Right cardiac atrium (tissue), 5 donors: ENCODE measurements at regions not wholly inside any gene's neighbourhood (a gene's known extent, or its start where the extent isn't known, plus 50 kb on each side); places are given as distances from the start of the nearest gene placed in this dataset.
"Not testable (repeated sequence)": the region's sequence is repeated elsewhere in the genome, so short reads cannot be mapped to it uniquely, and the experiment has no call there.

Experiments used
- ATAC-seq, 2 donors: fragments of 200-7000 bp; cut with Tn5 transposase; one replicate each; pipeline versions ENCODE4 v1.8.0 to v1.9.1; 2020; ENCODE audit warnings: moderate library complexity in 2 of 2, mild to moderate bottlenecking in 1 of 2
- DNase-seq, 3 donors: peaks; one replicate each; pipeline ENCODE4 v3.0.0-alpha.2; 2020
- H3K27ac ChIP-seq: one replicate; pipeline ENCODE4 v1.5.1; 2013; ENCODE audit warnings: mild to moderate bottlenecking, low read length, control low read depth, moderate library complexity
- H3K27me3 ChIP-seq: one replicate; pipeline ENCODE4 v1.6.1; 2013; ENCODE audit not compliant: control insufficient read depth, insufficient read depth
- H3K4me1 ChIP-seq: one replicate; pipeline ENCODE4 v1.6.1; 2013; ENCODE audit warnings: low read length; ENCODE audit not compliant: control insufficient read depth, insufficient read depth
- H3K4me3 ChIP-seq: one replicate; pipeline ENCODE4 v1.5.1; 2013; ENCODE audit warnings: low read length, control low read depth
- H3K9me3 ChIP-seq: one replicate; pipeline ENCODE4 v1.6.1; 2013; ENCODE audit warnings: low read length; ENCODE audit not compliant: control insufficient read depth
- WGBS: extraction: QIAGEN DNeasy Blood & Tissue Kit; methylation state at CpG from one replicate; pipeline ENCODE4 v1.1.7; 2013; 5-methylcytosine and 5-hydroxymethylcytosine counted together
- intact Hi-C, 4 donors: fragments of 100-400 bp; cut with DNase I; formaldehyde crosslinking; loops; one replicate each; pipeline versions ENCODE4 v1.11.0 to v1.14.0; 2022 to 2023
- donor health status: healthy with polysubstance abuse.
- donor health status: DM: no; HTN: yes; CAD: no.
- donor health status: DM: no; HTN: no; CAD: no.
- donor health status: DM: no; HTN: yes; CAD: no; lungs with severe emphysema.
- donor health status: DM: yes; HTN: yes; CAD: no.

- ATAC-seq, result no peak
- Histone ChIP-seq H3K4me3 (no peak overlapping the region), H3K9me3 (no peaks in the 10 kb centered on the region), H3K4me1 (no peaks in the 10 kb centered on the region), H3K27me3 (no peaks in the 10 kb centered on the region), H3K27ac (no peak overlapping the region)
- intact Hi-C loops, result loop anchor here in 1 of 4 donors (10.0 kb wide), 1 partner anchor 226 kb away; no protein-coding TSS in a partner anchor
- DNase-seq, result no peak
- WGBS, result 51% methylated on average over 1 of the region's 1 CpG
Measured at GRCh38 chrX:109918753-109919152, 84.2 kb upstream of the TMEM164 start.

- no peak overlapping the region for H3K4me3 ChIP-seq
- no peaks in the 10 kb centered on the region for H3K4me1 ChIP-seq
- DNase-seq (no peak), ATAC-seq (no peak)
- no peak overlapping the region for H3K27ac ChIP-seq
- WGBS, result 79% methylated on average over 4 of the region's 4 CpGs
- H3K27me3 ChIP-seq, result no peaks in the 10 kb centered on the region
- no peaks in the 10 kb centered on the region for H3K9me3 ChIP-seq
- intact Hi-C loops, result no loop called here
Measured at GRCh38 chrX:109920325-109920724, 82.6 kb upstream of the TMEM164 start.

- no peak for ATAC-seq
- Histone ChIP-seq H3K4me3 (no peak overlapping the region), H3K27me3 (no peaks in the 10 kb centered on the region), H3K27ac (no peak overlapping the region), H3K4me1 (no peaks in the 10 kb centered on the region), H3K9me3 (no peaks in the 10 kb centered on the region)
- intact Hi-C loops, result no loop called here
- DNase-seq, result no peak
- WGBS, result 77% methylated on average over 2 of the region's 2 CpGs
Measured at GRCh38 chrX:109920868-109921267, 82.0 kb upstream of the TMEM164 start.

- H3K27me3 ChIP-seq, result no peaks in the 10 kb centered on the region
- H3K27ac ChIP-seq, result no peak overlapping the region
- no peaks in the 10 kb centered on the region for H3K9me3 ChIP-seq
- 48% methylated on average over 2 of the region's 2 CpGs for WGBS
- intact Hi-C loops, result no loop called here
- no peak overlapping the region for H3K4me3 ChIP-seq
- DNase-seq, result no peak
- ATAC-seq, result no peak
- H3K4me1 ChIP-seq, result no peaks in the 10 kb centered on the region
Measured at GRCh38 chrX:109922190-109922589, 80.7 kb upstream of the TMEM164 start.

- intact Hi-C loops, ATAC-seq, H3K27ac ChIP-seq, H3K4me1 ChIP-seq, H3K27me3 ChIP-seq, H3K4me3 ChIP-seq, DNase-seq, H3K9me3 ChIP-seq: not testable (repeated sequence)
- WGBS, result 90% methylated on average over 3 of the region's 3 CpGs
Measured at GRCh38 chrX:109925003-109925402, 77.9 kb upstream of the TMEM164 start.

- ATAC-seq, result no peak
- no peak overlapping the region for H3K4me3 ChIP-seq
- intact Hi-C loops, result no loop called here
- H3K4me1 ChIP-seq, result no peaks in the 10 kb centered on the region
- H3K27ac ChIP-seq, result peak overlapping the region; percentile 19
- H3K27me3 ChIP-seq, result no peaks in the 10 kb centered on the region
- no peaks in the 10 kb centered on the region for H3K9me3 ChIP-seq
- no peak for DNase-seq
Measured at GRCh38 chrX:109925656-109926055, 77.3 kb upstream of the TMEM164 start.

- DNase-seq, result no peak
- Histone ChIP-seq H3K27me3 (no peaks in the 10 kb centered on the region), H3K4me3 (no peak overlapping the region), H3K9me3 (no peaks in the 10 kb centered on the region), H3K4me1 (no peaks in the 10 kb centered on the region), H3K27ac (no peak overlapping the region)
- ATAC-seq, result no peak
- intact Hi-C loops, result no loop called here
- WGBS, result 80% methylated on average over 5 of the region's 5 CpGs
Measured at GRCh38 chrX:109926118-109926517, 76.8 kb upstream of the TMEM164 start.

GRCh38 chrX:109926743-109927662 is 75.9 kb upstream of the TMEM164 start:
- DNase-seq, result no peak

GRCh38 chrX:109927663-109928273 is 75.1 kb upstream of the TMEM164 start:
- WGBS, result 52% methylated on average over 4 of the region's 4 CpGs
- Histone ChIP-seq H3K4me1 (no peaks in the 10 kb centered on the region), H3K9me3 (no peaks in the 10 kb centered on the region), H3K27ac (peak overlapping the region; percentile 82), H3K27me3 (no peaks in the 10 kb centered on the region), H3K4me3 (no peak overlapping the region)
- intact Hi-C loops, result no loop called here
- ATAC-seq (peak; percentile 80 to 83), DNase-seq (no peak)

More at GRCh38 chrX:109926743-109927662, 75.9 kb upstream of the TMEM164 start:
- 60% methylated on average over 5 of the region's 5 CpGs for WGBS
- H3K4me3 ChIP-seq, result no peak overlapping the region
- ATAC-seq, result peak; percentile 41 to 57
- H3K4me1 ChIP-seq, result no peaks in the 10 kb centered on the region
- intact Hi-C loops, result no loop called here
- H3K9me3 ChIP-seq, result no peaks in the 10 kb centered on the region
- peak overlapping the region; percentile 82 for H3K27ac ChIP-seq
- H3K27me3 ChIP-seq, result no peaks in the 10 kb centered on the region

GRCh38 chrX:109928596-109929335 is 74.1 kb upstream of the TMEM164 start:
- Histone ChIP-seq H3K9me3 (no peaks in the 10 kb centered on the region), H3K27me3 (no peaks in the 10 kb centered on the region), H3K4me3 (no peak overlapping the region), H3K27ac (peak overlapping the region; percentile 80), H3K4me1 (no peaks in the 10 kb centered on the region)
- intact Hi-C loops, result no loop called here
- DNase-seq (no peak), ATAC-seq (no peak)
- WGBS, result 79% methylated on average over 6 of the region's 6 CpGs

- H3K27ac ChIP-seq, result no peak overlapping the region
- intact Hi-C loops, result no loop called here
- peaks cover 2% of the 10 kb centered on the region for H3K4me1 ChIP-seq
- no peaks in the 10 kb centered on the region for H3K27me3 ChIP-seq
- DNase-seq (no peak), ATAC-seq (no peak)
- H3K9me3 ChIP-seq, result no peaks in the 10 kb centered on the region
- H3K4me3 ChIP-seq, result no peak overlapping the region
Measured at GRCh38 chrX:109931677-109932076, 71.2 kb upstream of the TMEM164 start.
